ENCODE measurements at regions not wholly inside any gene's neighbourhood (a gene's known extent, or its start where the extent isn't known, plus 50 kb on each side); places are given as distances from the start of the nearest gene placed in this dataset.

DNA sequence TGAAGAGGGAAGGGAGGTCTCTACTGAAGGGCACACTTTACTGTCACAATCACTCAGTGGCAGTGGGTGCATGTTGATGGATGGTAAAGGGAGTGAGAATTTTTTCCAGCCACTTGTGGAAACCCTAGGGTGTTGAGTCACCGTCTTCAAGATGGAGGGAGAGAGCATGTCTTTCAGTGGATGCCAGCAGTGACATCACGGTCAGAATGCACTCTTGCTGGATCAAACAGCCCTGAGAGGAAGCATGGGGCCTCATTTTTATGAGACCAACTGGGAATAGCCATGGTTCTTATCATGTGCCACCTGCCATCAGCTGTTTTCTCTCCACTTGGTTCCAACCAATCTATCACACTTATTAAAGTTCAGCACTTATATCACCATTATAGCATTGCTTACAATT lies 182.5 kb downstream of the KCNRG start:
- TF ChIP-seq ZFX (IDR thresholded peaks at IDR 0.05; ENCODE audit: borderline replicate concordance) (no peak), CTCF (IDR thresholded peaks at IDR 0.05) (no peak)
- no peak overlapping the region for H3K27ac ChIP-seq

GRCh38 chr13:50198508-50198907 lies 183.3 kb downstream of the KCNRG start:
- TF ChIP-seq CTCF (IDR thresholded peaks at IDR 0.05) (no peak), ZFX (IDR thresholded peaks at IDR 0.05; ENCODE audit: borderline replicate concordance) (no peak)
- H3K27ac ChIP-seq, result no peak overlapping the region

- H3K27ac ChIP-seq, result no peak overlapping the region
- TF ChIP-seq ZFX (IDR thresholded peaks at IDR 0.05; ENCODE audit: borderline replicate concordance) (no peak), CTCF (IDR thresholded peaks at IDR 0.05) (no peak)
These were observed 185.3 kb downstream of the KCNRG start for GRCh38 chr13:50200569-50200968.

DNA sequence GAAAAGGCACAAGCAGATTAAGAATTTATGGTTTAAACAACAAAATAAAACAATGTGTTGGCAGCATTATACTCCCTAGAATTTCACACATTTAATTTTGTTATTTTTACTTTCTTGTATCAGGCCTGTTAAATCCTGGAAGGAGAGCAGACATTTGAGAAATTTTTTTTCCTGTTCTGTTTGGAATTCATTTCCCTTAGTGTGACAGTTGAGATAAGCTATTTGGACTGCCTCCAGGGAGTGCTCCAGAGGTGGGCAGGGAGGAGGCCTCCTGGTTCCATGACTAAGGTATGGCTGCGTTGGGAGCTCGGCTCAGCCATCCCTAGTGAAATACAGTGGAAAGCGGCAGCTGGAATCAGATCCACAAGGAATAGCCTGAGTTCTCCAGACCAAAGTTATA lies 185.7 kb downstream of the KCNRG start:
- H3K27ac ChIP-seq, result no peak overlapping the region
- TF ChIP-seq ZFX (IDR thresholded peaks at IDR 0.05; ENCODE audit: borderline replicate concordance), result no peak

- H3K27ac ChIP-seq, result no peak overlapping the region
- TF ChIP-seq ZFX (IDR thresholded peaks at IDR 0.05; ENCODE audit: borderline replicate concordance), result no peak
- TF ChIP-seq CTCF (IDR thresholded peaks at IDR 0.05), result no peak
These were observed 187.2 kb downstream of the KCNRG start for GRCh38 chr13:50202485-50202884.

- TF ChIP-seq ZFX (IDR thresholded peaks at IDR 0.05; ENCODE audit: borderline replicate concordance) (no peak), CTCF (IDR thresholded peaks at IDR 0.05) (no peak)
- no peak overlapping the region for H3K27ac ChIP-seq
These were observed 188.2 kb downstream of the KCNRG start for GRCh38 chr13:50203256-50203941.

- H3K27ac ChIP-seq, result no peak overlapping the region
- TF ChIP-seq ZFX (IDR thresholded peaks at IDR 0.05; ENCODE audit: borderline replicate concordance) (no peak), CTCF (IDR thresholded peaks at IDR 0.05) (no peak)
These were observed 190.3 kb downstream of the KCNRG start for GRCh38 chr13:50205581-50205980.

GRCh38 chr13:50208826-50209335 lies 193.6 kb downstream of the KCNRG start:
- no peak overlapping the region for H3K27ac ChIP-seq
- TF ChIP-seq ZFX (IDR thresholded peaks at IDR 0.05; ENCODE audit: borderline replicate concordance), result no peak
- TF ChIP-seq CTCF (IDR thresholded peaks at IDR 0.05), result no peak
